Mesodermal cell (in vitro differentiated cells): ENCODE measurements at regions not wholly inside any gene's neighbourhood (a gene's known extent, or its start where the extent isn't known, plus 50 kb on each side); places are given as distances from the start of the nearest gene placed in this dataset.

Experiments used
- H3K27ac ChIP-seq: 2 replicates; pipeline ENCODE4 v1.7.0; 2013; ENCODE audit warnings: mild to moderate bottlenecking, low read depth, low read length, moderate library complexity; ENCODE audit not compliant: severe bottlenecking
- H3K36me3 ChIP-seq: 2 replicates; pipeline ENCODE4 v1.7.1; 2013; ENCODE audit warnings: mild to moderate bottlenecking, low read length, moderate library complexity; ENCODE audit not compliant: control insufficient read depth, insufficient read depth
- H3K4me1 ChIP-seq: one replicate; pipeline ENCODE4 v1.7.1; 2013; ENCODE audit warnings: mild to moderate bottlenecking, low read length; ENCODE audit not compliant: insufficient read depth, control insufficient read depth, poor library complexity, severe bottlenecking
- H3K4me3 ChIP-seq: 2 replicates; pipeline ENCODE4 v1.7.0; 2013; ENCODE audit warnings: low read length, control low read depth, mild to moderate bottlenecking; ENCODE audit not compliant: insufficient read depth, poor library complexity, severe bottlenecking; ENCODE audit errors: extremely low read depth
- H3K9me3 ChIP-seq: 2 replicates; pipeline ENCODE4 v1.7.1; 2013; ENCODE audit warnings: mild to moderate bottlenecking, low read length, moderate library complexity; ENCODE audit not compliant: control insufficient read depth
- WGBS, 2 experiments: methylation state at CpG; one replicate each; pipeline ENCODE4 v1.1.5; 2013; ENCODE audit warnings: missing lambda C conversion rate in 2 of 2; ENCODE audit not compliant: insufficient coverage in 2 of 2; 5-methylcytosine and 5-hydroxymethylcytosine counted together

DNA sequence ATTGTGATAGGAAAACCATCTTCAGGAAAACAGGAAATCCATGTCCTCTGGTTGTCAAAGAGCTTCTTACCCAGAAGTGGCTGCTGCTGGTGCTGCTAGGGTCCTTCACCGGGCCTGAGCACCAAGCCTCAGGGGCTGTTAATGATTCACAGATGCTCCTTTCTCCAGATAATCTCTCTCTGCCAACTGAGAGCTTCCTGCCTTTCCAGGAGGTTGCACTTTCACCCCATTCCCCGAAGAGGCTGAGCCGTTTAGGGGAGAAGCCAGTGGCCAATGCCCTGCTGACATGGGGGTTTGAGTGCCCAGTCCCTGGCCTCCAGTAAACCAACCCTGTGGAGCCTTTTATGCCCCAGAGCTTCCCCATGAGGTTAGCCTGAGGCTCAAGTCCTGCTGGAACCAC, 122.4 kb downstream of the CBLN4 start:
- WGBS, 2 experiments, result 72 to 77% methylated on average over 3 of the region's 3 CpGs
- Histone ChIP-seq H3K9me3 (peaks cover 44% of the 10 kb centered on the region), H3K4me3 (no peak overlapping the region), H3K4me1 (no peaks in the 10 kb centered on the region), H3K36me3 (no peaks in the 10 kb centered on the region), H3K27ac (no peak overlapping the region)

DNA sequence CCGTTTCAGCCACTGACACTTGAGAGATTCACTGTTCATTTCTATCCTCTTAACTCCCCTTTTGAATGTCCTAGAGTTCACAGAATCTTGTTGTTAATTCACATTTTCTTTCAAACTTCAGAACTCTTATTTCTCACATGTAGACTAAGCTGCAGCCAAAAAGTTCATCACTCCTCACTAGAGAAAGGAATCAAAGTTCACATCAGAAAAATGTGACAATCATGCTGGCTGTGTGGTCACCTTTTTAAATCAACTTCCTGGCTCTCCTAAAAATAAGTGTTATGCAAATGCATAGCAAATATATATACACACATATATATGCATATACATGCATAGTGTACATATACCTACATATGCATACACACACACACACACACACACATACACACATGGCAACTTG, 123.0 kb downstream of the CBLN4 start:
- Histone ChIP-seq H3K4me1 (no peaks in the 10 kb centered on the region), H3K27ac (no peak overlapping the region), H3K4me3 (no peak overlapping the region), H3K9me3 (peaks cover 48% of the 10 kb centered on the region), H3K36me3 (no peaks in the 10 kb centered on the region)
- WGBS, 2 experiments, result 40% methylated on average over 1 of the region's 1 CpG; no CpG with 5 or more reads in 1 of the 2 experiments

DNA sequence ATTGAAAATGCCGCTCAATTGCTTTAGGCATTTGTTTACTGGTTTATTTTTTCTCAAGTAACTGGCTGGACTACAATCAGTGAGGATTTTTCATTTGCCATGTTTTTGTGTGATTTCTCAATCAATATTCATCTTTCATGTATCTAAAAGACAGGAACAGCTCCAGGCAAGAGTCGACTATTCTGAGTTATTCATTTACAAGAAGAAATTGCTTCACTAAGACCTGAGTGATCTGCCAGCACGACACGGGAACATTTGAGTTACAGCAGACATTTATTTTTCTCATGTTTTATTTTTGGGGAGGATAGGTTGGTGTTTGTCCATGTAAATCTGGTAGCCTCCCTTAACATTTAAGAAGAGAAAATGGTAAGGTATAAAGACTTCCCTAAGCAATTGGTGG, 124.1 kb downstream of the CBLN4 start:
- WGBS, 2 experiments, result 72 to 80% methylated on average over 1 to 3 of the region's 4 CpGs
- H3K27ac ChIP-seq, result no peak overlapping the region
- H3K9me3 ChIP-seq, result peaks cover 49% of the 10 kb centered on the region
- H3K4me1 ChIP-seq, result no peaks in the 10 kb centered on the region
- no peaks in the 10 kb centered on the region for H3K36me3 ChIP-seq
- H3K4me3 ChIP-seq, result no peak overlapping the region

- no peak overlapping the region for H3K27ac ChIP-seq
- no peaks in the 10 kb centered on the region for H3K4me1 ChIP-seq
- WGBS, 2 experiments, result 81 to 83% methylated on average over 2 to 4 of the region's 4 CpGs
- H3K36me3 ChIP-seq, result no peaks in the 10 kb centered on the region
- H3K9me3 ChIP-seq, result peaks cover 50% of the 10 kb centered on the region
- no peak overlapping the region for H3K4me3 ChIP-seq
Measured at GRCh38 chr20:55880361-55880760, 125.0 kb downstream of the CBLN4 start.

- WGBS, 2 experiments, result no CpG with 5 or more reads among the region's 1 CpG
- H3K4me3 ChIP-seq, result no peak overlapping the region
- H3K36me3 ChIP-seq, result no peaks in the 10 kb centered on the region
- H3K9me3 ChIP-seq, result peaks cover 20% of the 10 kb centered on the region
- H3K27ac ChIP-seq, result no peak overlapping the region
- H3K4me1 ChIP-seq, result no peaks in the 10 kb centered on the region
Measured at GRCh38 chr20:55855052-55855451, 150.3 kb downstream of the CBLN4 start.

GRCh38 chr20:55830121-55830827, 175.0 kb downstream of the CBLN4 start:
- Histone ChIP-seq H3K9me3 (peaks cover 51% of the 10 kb centered on the region), H3K4me1 (no peaks in the 10 kb centered on the region), H3K27ac (no peak overlapping the region), H3K36me3 (no peaks in the 10 kb centered on the region), H3K4me3 (no peak overlapping the region)
- WGBS, 2 experiments, result 29% methylated on average over 1 of the region's 4 CpGs; no CpG with 5 or more reads in 1 of the 2 experiments

DNA sequence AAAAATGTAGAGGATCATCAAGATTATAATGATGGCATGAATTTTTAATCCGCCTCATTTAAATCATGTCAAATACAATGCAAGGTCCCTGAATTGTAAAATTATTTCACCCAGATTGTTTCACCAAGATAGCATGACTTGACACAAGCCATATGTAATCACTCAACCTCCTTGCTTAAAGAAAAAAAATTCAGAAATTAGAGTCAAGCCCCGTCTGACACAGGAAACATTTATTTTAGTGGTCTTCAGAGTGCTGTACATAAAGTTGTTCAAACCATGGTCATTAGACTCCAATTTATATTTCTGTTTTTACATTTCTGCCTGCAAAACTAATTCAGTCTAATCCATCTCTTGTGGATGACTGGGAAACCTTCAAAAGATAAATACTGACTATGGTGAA, 200.2 kb downstream of the CBLN4 start:
- Histone ChIP-seq H3K36me3 (no peaks in the 10 kb centered on the region), H3K27ac (no peak overlapping the region), H3K9me3 (peaks cover 52% of the 10 kb centered on the region), H3K4me1 (no peaks in the 10 kb centered on the region), H3K4me3 (no peak overlapping the region)
- 67 to 83% methylated on average over 1 of the region's 2 CpGs for WGBS, 2 experiments

GRCh38 chr20:55800552-55801245, 204.6 kb downstream of the CBLN4 start:
- Histone ChIP-seq H3K4me1 (no peaks in the 10 kb centered on the region), H3K36me3 (no peaks in the 10 kb centered on the region), H3K9me3 (peaks cover 56% of the 10 kb centered on the region), H3K4me3 (no peak overlapping the region), H3K27ac (no peak overlapping the region)
- 38% methylated on average over 1 of the region's 3 CpGs; no CpG with 5 or more reads in 1 of the 2 experiments for whole genome bisulfite sequencing, 2 experiments

GRCh38 chr20:55793986-55794385, 211.3 kb downstream of the CBLN4 start:
- H3K9me3 ChIP-seq, result peaks cover 65% of the 10 kb centered on the region
- 33 to 75% methylated on average over 1 to 2 of the region's 3 CpGs for WGBS, 2 experiments
- H3K4me1 ChIP-seq, result no peaks in the 10 kb centered on the region
- H3K27ac ChIP-seq, result no peak overlapping the region
- H3K36me3 ChIP-seq, result no peaks in the 10 kb centered on the region
- no peak overlapping the region for H3K4me3 ChIP-seq

DNA sequence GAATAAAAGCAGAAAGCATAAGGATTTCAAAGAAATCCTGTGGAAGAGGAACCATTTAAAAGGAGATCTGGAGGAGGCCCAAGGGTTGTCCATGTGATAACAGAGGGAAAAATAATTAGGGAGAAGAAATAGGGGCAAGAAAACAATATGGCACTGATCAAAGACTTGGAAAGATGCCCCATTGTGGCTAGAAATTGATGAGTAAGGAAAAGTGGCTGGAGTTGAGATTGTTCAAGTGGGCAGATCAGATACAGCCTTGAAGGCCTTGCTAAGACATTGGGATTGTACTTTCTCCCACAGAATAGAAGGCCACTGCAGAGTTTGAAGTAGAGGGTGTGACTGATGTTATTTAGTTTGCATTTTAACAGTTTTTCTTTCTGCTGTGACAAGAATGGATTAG, 213.3 kb downstream of the CBLN4 start:
- H3K4me3 ChIP-seq, result no peak overlapping the region
- peaks cover 66% of the 10 kb centered on the region for H3K9me3 ChIP-seq
- H3K36me3 ChIP-seq, result no peaks in the 10 kb centered on the region
- H3K27ac ChIP-seq, result no peak overlapping the region
- H3K4me1 ChIP-seq, result no peaks in the 10 kb centered on the region

- 88 to 93% methylated on average over 4 of the region's 6 CpGs for WGBS, 2 experiments
- Histone ChIP-seq H3K9me3 (peaks cover 77% of the 10 kb centered on the region), H3K4me3 (no peak overlapping the region)
Measured at GRCh38 chr20:55790178-55790577, 215.1 kb downstream of the CBLN4 start.

More at GRCh38 chr20:55790178-55790577, 215.1 kb downstream of the CBLN4 start:
- Histone ChIP-seq H3K27ac (no peak overlapping the region), H3K4me1 (no peaks in the 10 kb centered on the region), H3K36me3 (no peaks in the 10 kb centered on the region)
